Activated T-cell treated with anti-CD3 and anti-CD28 coated beads, Interleukin-2, amount 50 U/mL, for 4 hours (primary cell): ENCODE measurements at regions not wholly inside any gene's neighbourhood (a gene's known extent, or its start where the extent isn't known, plus 50 kb on each side); places are given as distances from the start of the nearest gene placed in this dataset.
A peak's percentile ranks its signal among the peaks of the same experiment; 100 is the strongest.
"Not testable (repeated sequence)": the region's sequence is repeated elsewhere in the genome, so short reads cannot be mapped to it uniquely, and the experiment has no call there.

Source experiments
- ATAC-seq, 2 donors: fragments of 200-7000 bp; cut with Tn5 transposase; one replicate each; pipeline ENCODE4 v1.10.0; 2021
- DNase-seq: peaks from one replicate; pipeline ENCODE4 v3.0.0-alpha.2; 2020
- H3K27me3 Mint-ChIP-seq: one replicate; pipeline ENCODE4 v1.8.0; 2021; ENCODE audit warnings: low read depth, mixed read lengths
- H3K36me3 Mint-ChIP-seq: one replicate; pipeline ENCODE4 v1.8.0; 2022; ENCODE audit warnings: mixed read lengths; ENCODE audit not compliant: insufficient read depth
- H3K4me1 Mint-ChIP-seq: one replicate; pipeline ENCODE4 v1.8.0; 2021; ENCODE audit warnings: low read depth, mixed read lengths
- H3K4me3 Mint-ChIP-seq: one replicate; pipeline ENCODE4 v1.8.0; 2021; ENCODE audit warnings: mild to moderate bottlenecking, moderate library complexity, mixed read lengths
- H3K9me3 Mint-ChIP-seq: one replicate; pipeline ENCODE4 v1.8.0; 2021; ENCODE audit warnings: mixed read lengths

DNA sequence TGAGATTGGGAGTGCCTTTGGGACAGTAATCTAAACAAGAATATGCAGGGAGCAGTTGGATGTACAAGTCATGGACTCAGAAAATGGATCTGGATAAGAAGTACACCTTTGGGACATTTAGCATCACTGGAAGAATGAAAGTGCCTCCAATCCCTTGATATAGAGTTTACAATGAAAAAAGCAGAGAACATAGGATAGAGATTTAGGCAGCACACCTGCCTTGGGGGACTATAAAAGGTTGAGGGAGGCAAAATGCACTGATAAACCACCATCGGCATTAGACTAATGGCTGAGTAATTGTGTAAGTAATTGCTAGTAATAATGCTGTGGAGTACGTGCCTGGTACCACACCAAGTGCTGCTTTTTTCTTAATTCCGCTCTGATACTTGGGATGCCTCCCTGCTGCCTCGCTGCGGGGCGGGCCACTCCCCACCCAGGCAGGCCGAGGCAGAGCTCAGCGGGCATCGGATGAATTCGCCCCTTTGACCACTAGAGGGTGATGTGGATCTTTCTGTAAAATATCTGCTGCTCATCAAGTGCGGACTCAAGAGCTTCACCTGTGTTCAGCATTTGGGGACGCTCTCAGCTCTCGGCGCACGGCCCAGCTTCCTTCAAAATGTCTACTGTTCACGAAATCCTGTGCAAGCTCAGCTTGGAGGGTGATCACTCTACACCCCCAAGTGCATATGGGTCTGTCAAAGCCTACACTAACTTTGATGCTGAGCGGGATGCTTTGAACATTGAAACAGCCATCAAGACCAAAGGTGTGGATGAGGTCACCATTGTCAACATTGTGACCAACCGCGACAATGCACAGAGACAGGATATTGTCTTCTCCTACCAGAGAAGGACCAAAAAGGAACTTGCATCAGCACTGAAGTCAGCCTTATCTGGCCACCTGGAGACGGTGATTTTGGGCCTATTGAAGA lies 99.9 kb downstream of the ANKRD18B start:
- peak; percentile 92 to 99 for ATAC-seq

DNA sequence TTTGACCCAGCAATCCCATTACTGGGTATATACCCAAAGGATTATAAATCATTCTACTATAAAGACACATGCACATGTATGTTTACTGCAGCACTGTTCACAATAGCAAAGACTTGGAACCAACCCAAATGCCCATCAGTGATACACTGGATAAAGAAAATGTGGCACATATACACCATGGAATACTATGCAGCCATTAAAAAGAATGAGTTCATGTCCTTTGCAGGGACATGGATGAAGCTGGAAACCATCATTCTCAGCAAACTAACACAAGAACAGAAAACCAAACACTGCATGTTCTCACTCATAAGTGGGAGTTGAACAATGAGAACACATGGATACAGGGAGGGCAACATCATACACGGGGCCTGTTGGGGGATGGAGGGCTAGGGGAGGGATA lies 104.3 kb downstream of the ANKRD18B start:
- ATAC-seq, H3K4me1 Mint-ChIP-seq, DNase-seq, H3K36me3 Mint-ChIP-seq, H3K4me3 Mint-ChIP-seq, H3K9me3 Mint-ChIP-seq: not testable (repeated sequence)
- H3K27me3 Mint-ChIP-seq, result peaks cover 40% of the 10 kb centered on the region

More for the DNA sequence above, 99.9 kb downstream of the ANKRD18B start:
- Mint-ChIP-seq H3K4me3 (no peak overlapping the region), H3K27me3 (peaks cover 31% of the 10 kb centered on the region), H3K9me3 (no peaks in the 10 kb centered on the region), H3K4me1 (peaks cover 5% of the 10 kb centered on the region), H3K36me3 (no peaks in the 10 kb centered on the region)
- peak; percentile 60 for DNase-seq

DNA sequence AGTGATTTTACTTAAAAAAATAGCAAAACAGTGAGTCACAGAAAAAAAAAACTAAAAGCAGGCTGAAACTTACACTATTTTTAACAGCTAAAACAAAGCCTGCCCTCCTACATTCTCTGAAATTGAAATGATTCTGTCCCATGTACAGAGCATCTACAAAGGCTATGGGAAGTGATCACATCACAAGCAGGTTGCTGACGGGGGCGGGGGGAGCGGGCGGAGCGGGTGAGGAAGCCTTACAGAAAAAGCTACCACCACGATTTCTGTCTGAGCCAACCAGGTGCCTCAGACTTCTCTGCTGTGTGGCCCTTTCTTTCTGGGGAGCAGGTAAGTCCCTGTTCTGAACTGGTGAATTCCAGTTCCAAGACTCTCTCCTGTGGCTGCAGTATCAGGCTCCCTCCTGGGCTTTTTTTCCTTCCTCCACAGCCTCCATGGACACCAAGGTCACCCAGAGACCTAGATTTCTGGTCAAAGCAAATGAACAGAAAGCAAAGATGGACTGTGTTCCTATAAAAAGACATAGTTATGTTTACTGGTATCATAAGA lies 104.9 kb downstream of the ANKRD18B start:
- H3K36me3 Mint-ChIP-seq, result no peaks in the 10 kb centered on the region
- no peak overlapping the region for H3K4me3 Mint-ChIP-seq
- H3K9me3 Mint-ChIP-seq, result no peaks in the 10 kb centered on the region
- ATAC-seq (peak; percentile 23 to 49), DNase-seq (no peak)
- H3K27me3 Mint-ChIP-seq, result peaks cover 41% of the 10 kb centered on the region
- peaks cover 3% of the 10 kb centered on the region for H3K4me1 Mint-ChIP-seq

DNA sequence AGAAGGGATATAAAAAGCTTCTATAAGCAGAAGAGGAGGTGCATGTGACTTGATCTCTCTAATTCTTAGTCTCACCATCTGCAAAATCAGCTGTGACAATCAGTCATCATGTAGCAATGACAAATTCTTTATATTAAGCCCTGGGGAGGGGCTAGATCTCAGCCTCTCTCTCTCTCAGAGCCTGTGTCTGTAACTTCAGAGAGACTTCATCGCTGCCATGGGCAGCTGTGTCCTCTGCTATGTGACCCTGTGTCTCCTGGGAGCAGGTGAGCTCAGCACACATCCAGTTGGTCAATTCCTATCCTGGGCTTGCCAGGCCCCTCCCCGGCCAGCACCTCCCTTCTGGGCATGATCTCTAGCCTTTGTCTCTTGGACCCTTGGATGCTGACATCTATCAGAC lies 109.6 kb downstream of the ANKRD18B start:
- H3K27me3 Mint-ChIP-seq, result peaks cover 56% of the 10 kb centered on the region
- H3K9me3 Mint-ChIP-seq, result no peaks in the 10 kb centered on the region
- DNase-seq (no peak), ATAC-seq (no peak)
- H3K4me1 Mint-ChIP-seq, result peaks cover 4% of the 10 kb centered on the region
- H3K4me3 Mint-ChIP-seq, result no peak overlapping the region
- no peaks in the 10 kb centered on the region for H3K36me3 Mint-ChIP-seq

DNA sequence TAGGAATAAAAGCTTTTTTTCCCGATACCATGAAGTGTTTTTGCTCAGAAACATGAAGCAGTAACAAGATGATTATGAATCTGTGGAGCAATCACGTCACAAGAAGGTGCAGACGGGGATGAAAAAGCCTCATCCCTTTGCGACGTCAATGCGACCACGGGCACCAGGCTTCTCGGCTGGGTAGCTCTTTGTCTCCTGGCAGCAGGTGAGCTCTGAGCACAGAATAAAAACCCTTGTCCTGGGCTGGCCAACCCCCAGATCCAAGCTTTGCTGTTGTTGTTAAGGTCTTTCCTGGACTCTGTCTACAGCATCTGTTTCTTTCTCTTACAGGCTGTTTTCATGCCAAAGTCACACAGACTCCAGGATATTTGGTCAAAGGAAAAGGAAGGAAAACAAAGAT lies 113.8 kb downstream of the ANKRD18B start:
- Mint-ChIP-seq H3K36me3 (no peaks in the 10 kb centered on the region), H3K9me3 (no peaks in the 10 kb centered on the region), H3K4me3 (no peak overlapping the region), H3K27me3 (peaks cover 74% of the 10 kb centered on the region), H3K4me1 (peaks cover 4% of the 10 kb centered on the region)
- ATAC-seq (no peak), DNase-seq (no peak)

DNA sequence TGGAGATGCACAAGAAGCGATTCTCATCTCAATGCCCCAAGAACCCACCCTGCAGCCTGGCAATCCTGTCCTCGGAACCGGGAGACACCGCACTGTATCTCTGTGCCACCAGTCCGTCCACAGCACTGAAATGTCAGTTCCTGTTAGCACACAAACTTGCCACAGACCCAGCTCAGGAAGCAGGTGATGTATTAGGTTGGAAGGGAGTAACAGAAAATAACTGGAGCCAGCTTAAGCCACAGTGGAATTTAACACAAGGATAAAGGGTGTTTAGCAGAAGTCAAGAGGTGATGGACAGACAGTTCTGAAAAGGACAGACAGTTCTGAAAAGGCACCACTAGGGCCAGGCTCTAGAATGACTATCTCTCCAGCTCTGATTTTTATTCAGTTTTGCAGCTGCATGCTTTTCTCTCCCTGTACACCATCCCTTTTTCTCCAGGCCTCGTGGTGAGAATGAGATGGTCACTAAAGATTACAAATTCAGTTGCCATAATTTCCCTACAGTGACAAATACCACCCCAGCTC lies 114.4 kb downstream of the ANKRD18B start:
- Mint-ChIP-seq H3K9me3 (no peaks in the 10 kb centered on the region), H3K36me3 (no peaks in the 10 kb centered on the region), H3K4me1 (peaks cover 4% of the 10 kb centered on the region), H3K27me3 (peaks cover 73% of the 10 kb centered on the region), H3K4me3 (no peak overlapping the region)
- DNase-seq (no peak), ATAC-seq (no peak)

DNA sequence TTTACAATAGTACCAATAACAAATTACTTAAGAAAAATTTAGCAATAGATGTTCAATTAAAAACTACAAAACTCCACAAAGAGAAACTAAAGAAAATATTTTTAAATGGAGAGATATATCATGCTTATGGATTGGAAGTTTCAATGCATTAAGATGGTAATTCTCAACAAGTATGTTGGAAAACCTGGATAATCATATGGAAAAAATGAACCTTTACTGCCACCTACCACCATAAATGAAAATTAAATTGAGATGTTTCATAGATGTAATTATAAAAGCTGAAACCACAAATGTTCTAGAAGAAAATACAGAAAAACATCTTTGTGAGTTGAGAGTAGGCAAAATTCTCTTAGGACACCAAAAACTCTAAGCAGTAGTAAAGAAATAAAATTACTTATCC lies 121.7 kb downstream of the ANKRD18B start:
- H3K4me1 Mint-ChIP-seq, result no peaks in the 10 kb centered on the region
- peaks cover 33% of the 10 kb centered on the region for H3K27me3 Mint-ChIP-seq
- ATAC-seq (no peak), DNase-seq (no peak)
- H3K9me3 Mint-ChIP-seq, result no peaks in the 10 kb centered on the region
- H3K4me3 Mint-ChIP-seq, result no peak overlapping the region
- H3K36me3 Mint-ChIP-seq, result no peaks in the 10 kb centered on the region

DNA sequence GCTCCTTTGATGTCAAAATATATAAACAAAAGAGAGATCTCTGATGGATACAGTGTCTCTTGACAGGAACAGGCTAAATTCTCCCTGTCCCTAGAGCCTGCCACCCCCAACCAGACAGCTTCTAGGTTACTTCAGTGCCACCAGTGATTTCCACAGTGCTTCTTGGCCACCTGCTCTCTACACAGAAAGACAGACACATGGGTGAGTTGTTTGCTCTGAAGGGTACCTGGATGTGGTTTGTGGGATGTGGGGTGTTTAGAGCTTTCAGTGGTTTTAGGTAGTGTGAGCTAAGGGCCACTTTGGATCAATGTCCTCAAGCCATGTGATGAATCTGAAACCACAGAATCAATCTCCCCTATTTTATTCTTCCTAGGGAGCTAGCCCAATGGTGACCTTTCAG lies 125.4 kb downstream of the ANKRD18B start:
- ATAC-seq (peak in 1 of 2 donors; percentile 18), DNase-seq (no peak)
- Mint-ChIP-seq H3K4me1 (no peaks in the 10 kb centered on the region), H3K9me3 (no peaks in the 10 kb centered on the region), H3K36me3 (no peaks in the 10 kb centered on the region), H3K27me3 (peaks cover 23% of the 10 kb centered on the region), H3K4me3 (no peak overlapping the region)

DNA sequence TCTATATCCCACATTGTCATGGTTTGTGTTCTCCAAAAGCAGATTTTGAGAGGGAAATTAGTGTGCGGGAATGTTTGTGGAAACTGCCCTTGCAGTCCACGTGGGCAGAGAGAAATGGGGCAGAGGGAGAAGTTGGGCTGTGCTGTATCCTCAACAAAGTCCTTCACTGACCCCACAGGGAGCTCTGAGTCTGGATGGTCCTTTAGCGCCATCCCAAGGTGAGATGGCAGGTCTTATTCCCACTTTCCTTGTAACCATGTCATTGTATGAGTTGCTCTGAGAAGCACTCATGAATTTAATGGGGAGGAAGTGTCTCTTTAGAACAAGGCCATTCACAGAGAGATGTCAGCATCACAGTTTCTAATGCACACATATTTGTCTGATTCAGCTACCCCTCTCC lies 127.1 kb downstream of the ANKRD18B start:
- H3K36me3 Mint-ChIP-seq, result no peaks in the 10 kb centered on the region
- DNase-seq (no peak), ATAC-seq (no peak)
- no peak overlapping the region for H3K4me3 Mint-ChIP-seq
- H3K9me3 Mint-ChIP-seq, result no peaks in the 10 kb centered on the region
- no peaks in the 10 kb centered on the region for H3K4me1 Mint-ChIP-seq
- H3K27me3 Mint-ChIP-seq, result peaks cover 29% of the 10 kb centered on the region

DNA sequence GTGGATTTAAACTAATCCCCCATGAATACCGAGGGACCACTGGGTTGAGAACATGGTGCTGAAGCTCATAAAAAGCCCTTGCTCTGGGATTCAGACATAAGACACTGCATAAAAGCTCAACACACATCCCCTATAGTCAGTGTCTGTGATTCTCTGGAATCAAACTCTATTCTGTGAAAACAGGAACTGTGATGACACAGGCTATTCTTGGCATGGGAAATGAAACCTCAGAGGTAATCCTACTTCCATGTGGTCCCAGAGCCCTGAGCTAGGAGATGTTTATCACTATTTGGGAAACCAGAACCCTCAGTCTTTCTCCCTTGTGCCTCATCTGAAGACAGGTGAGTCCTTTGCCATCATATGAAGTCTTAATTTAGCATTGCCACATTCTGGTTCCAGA lies 135.4 kb upstream of the PRSS3 start:
- no peak for DNase-seq
- ATAC-seq, result no peak
- Mint-ChIP-seq H3K36me3 (no peaks in the 10 kb centered on the region), H3K4me1 (no peaks in the 10 kb centered on the region), H3K27me3 (peaks cover 12% of the 10 kb centered on the region), H3K9me3 (no peaks in the 10 kb centered on the region), H3K4me3 (no peak overlapping the region)

DNA sequence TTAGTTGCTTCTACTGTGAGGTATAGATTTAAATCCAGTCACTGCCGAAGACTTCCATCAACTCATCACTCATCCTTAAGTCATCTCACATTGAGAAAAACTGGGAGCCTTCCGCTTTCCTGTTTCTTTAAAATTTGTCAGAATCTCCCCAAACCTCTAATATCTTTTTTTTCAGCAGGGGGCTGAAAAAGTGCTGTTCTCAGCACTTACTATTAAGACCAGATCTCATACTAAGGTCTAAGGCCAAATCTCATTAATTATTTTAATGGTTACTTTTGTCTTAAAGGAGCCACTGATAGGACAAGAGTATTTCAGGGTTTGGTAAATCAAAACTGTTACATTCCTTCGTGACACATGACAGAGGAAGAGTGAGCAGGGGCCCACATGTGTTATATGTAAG lies 134.6 kb upstream of the PRSS3 start:
- Mint-ChIP-seq H3K36me3 (no peaks in the 10 kb centered on the region), H3K27me3 (peaks cover 6% of the 10 kb centered on the region), H3K4me3 (no peak overlapping the region), H3K4me1 (no peaks in the 10 kb centered on the region), H3K9me3 (no peaks in the 10 kb centered on the region)
- ATAC-seq (no peak), DNase-seq (no peak)

DNA sequence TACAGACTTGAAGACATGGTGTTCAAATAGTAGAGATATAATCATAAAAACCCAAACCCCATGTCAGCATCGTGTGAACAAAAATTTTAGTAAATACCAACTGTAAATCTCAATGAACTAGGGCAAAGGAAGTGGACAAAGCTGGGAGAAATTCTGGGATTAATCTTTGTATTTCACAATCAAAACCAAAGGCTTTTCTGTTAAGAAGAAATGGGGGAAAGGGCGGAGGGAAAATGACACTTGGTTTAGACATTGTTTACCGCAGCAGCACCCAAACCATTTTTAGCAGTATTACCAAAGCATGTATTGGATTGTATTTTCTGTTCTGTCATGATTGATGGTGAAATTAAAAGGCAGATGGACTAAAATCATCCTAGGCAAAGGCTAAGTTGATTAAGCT lies 134.2 kb upstream of the PRSS3 start:
- Mint-ChIP-seq H3K4me3 (no peak overlapping the region), H3K27me3 (peaks cover 9% of the 10 kb centered on the region), H3K4me1 (no peaks in the 10 kb centered on the region), H3K9me3 (no peaks in the 10 kb centered on the region), H3K36me3 (no peaks in the 10 kb centered on the region)
- DNase-seq (no peak), ATAC-seq (no peak)

DNA sequence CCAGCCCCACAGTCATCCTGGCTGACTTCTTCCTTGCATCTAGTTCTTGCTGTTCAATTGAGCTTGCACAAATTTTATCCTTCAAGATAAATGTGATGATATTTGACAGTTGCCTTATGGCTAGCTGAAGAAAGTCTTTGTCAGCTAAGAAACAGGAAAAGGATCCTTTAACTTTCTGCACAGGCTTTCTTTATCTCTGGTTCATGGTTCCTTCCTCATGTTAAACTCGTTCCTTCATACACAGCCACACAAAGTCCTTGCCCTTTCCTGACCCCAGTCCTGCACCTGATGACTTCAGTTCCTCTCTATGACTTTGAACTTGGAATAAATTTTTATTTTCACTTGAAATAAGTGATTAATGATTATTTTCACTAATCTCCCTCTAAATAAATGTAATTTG lies 132.5 kb upstream of the PRSS3 start:
- Mint-ChIP-seq H3K36me3 (no peaks in the 10 kb centered on the region), H3K4me1 (no peaks in the 10 kb centered on the region), H3K27me3 (peaks cover 18% of the 10 kb centered on the region), H3K9me3 (no peaks in the 10 kb centered on the region), H3K4me3 (no peak overlapping the region)
- ATAC-seq (no peak), DNase-seq (no peak)

DNA sequence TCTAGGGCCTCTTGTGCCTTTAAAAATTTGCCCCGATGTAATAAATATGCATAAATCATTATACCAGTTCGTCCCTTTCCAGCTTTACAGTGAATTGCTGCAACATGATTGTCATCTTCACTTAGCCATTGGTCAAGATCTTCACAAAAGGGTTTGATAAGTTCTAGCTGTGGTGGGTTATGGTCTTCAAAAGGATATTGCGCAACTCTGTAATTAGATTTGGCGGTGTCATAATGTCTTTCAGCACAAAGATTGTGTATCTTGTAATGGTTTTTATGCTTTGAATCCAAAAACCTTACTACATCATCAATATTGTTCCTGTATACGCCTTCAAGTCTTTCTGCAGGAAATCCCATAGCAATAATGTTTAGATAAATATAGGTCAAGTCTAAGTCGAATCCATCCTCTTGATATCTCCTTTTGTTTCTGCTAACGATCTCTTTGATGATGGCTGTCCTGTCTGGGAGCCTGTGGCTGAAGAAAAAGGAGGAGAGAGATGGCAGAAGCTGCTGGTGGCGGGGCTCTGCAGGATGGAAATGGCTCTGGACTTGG lies 119.1 kb upstream of the PRSS3 start:
- ATAC-seq, H3K36me3 Mint-ChIP-seq, H3K9me3 Mint-ChIP-seq, DNase-seq, H3K4me1 Mint-ChIP-seq: not testable (repeated sequence)
- peak overlapping the region; percentile 74 for H3K4me3 Mint-ChIP-seq
- peaks cover 73% of the 10 kb centered on the region for H3K27me3 Mint-ChIP-seq
